Loucy (cell line): ENCODE measurements at regions not wholly inside any gene's neighbourhood (a gene's known extent, or its start where the extent isn't known, plus 50 kb on each side); places are given as distances from the start of the nearest gene placed in this dataset.
A peak's percentile ranks its signal among the peaks of the same experiment; 100 is the strongest.

Experiments
- H2AFZ ChIP-seq: fragments of 200-600 bp; sonication (generic); 2 replicates; pipeline ENCODE4 v1.6.0; 2016; ENCODE audit warnings: antibody characterized with exemption, mild to moderate bottlenecking, low read length, moderate library complexity
- H3F3A ChIP-seq: fragments of 200-600 bp; 2 replicates; pipeline ENCODE4 v1.6.0; 2016; ENCODE audit warnings: antibody characterized with exemption, low read depth, mild to moderate bottlenecking
- H3K27me3 ChIP-seq: fragments of 200-600 bp; sonication (generic); 2 replicates; pipeline ENCODE4 v1.6.1; 2014; ENCODE audit warnings: low read length, mild to moderate bottlenecking; ENCODE audit not compliant: insufficient read depth, poor library complexity, severe bottlenecking
- H3K36me3 ChIP-seq: fragments of 200-600 bp; sonication (generic); 2 replicates; pipeline ENCODE4 v1.6.1; 2016; ENCODE audit warnings: low read length; ENCODE audit not compliant: insufficient read depth
- H3K4me1 ChIP-seq: fragments of 200-600 bp; sonication (generic); 2 replicates; pipeline ENCODE4 v1.5.1; 2014; ENCODE audit warnings: low read length, mild to moderate bottlenecking; ENCODE audit not compliant: insufficient read depth, poor library complexity, severe bottlenecking
- H3K4me2 ChIP-seq: fragments of 200-600 bp; sonication (generic); 2 replicates; pipeline ENCODE4 v1.6.0; 2014; ENCODE audit warnings: antibody characterized with exemption, low read length, low read depth, mild to moderate bottlenecking; ENCODE audit not compliant: poor library complexity, severe bottlenecking
- H3K4me3 ChIP-seq: fragments of 200-600 bp; sonication (generic); 2 replicates; pipeline ENCODE4 v1.5.1; 2014; ENCODE audit warnings: low read length, mild to moderate bottlenecking, mixed read lengths; ENCODE audit not compliant: poor library complexity, severe bottlenecking
- H3K79me2 ChIP-seq: fragments of 200-600 bp; sonication (generic); 2 replicates; pipeline ENCODE4 v1.6.1; 2014; ENCODE audit warnings: low read length; ENCODE audit not compliant: insufficient read depth
- H3K9ac ChIP-seq: fragments of 200-600 bp; sonication (generic); 2 replicates; pipeline ENCODE4 v1.6.0; 2014; ENCODE audit warnings: mild to moderate bottlenecking, low read depth, low read length, moderate library complexity; ENCODE audit not compliant: poor library complexity, severe bottlenecking
- H3K9me2 ChIP-seq: fragments of 200-600 bp; sonication (generic); replicated peaks from 2 replicates; pipeline ENCODE4 v1.6.1; 2016; ENCODE audit warnings: low read depth, low read length, mixed read lengths
- H3K9me3 ChIP-seq: fragments of 200-600 bp; sonication (generic); 2 replicates; pipeline ENCODE4 v1.6.1; 2014; ENCODE audit warnings: mild to moderate bottlenecking, antibody characterized with exemption, low read length, low read depth; ENCODE audit not compliant: insufficient read depth
- H4K20me1 ChIP-seq: fragments of 200-600 bp; sonication (generic); 2 replicates; pipeline ENCODE4 v1.6.0; 2014; ENCODE audit warnings: antibody characterized with exemption, low read length, mild to moderate bottlenecking; ENCODE audit not compliant: insufficient read depth, poor library complexity, severe bottlenecking
- EZH2phosphoT487 ChIP-seq: fragments of 200-600 bp; IDR thresholded peaks from 2 replicates; pipeline ENCODE4 v1.6.1; 2018; ENCODE audit warnings: antibody characterized with exemption, mild to moderate bottlenecking, moderate library complexity, borderline replicate concordance
- TF ChIP-seq, protein P1 (sequence below): fragments of 200-600 bp; sonication (generic); conservative IDR thresholded peaks from 2 replicates; pipeline ENCODE4 v1.5.1; 2014; ENCODE audit warnings: mild to moderate bottlenecking, antibody characterized with exemption, low read length

DNA sequence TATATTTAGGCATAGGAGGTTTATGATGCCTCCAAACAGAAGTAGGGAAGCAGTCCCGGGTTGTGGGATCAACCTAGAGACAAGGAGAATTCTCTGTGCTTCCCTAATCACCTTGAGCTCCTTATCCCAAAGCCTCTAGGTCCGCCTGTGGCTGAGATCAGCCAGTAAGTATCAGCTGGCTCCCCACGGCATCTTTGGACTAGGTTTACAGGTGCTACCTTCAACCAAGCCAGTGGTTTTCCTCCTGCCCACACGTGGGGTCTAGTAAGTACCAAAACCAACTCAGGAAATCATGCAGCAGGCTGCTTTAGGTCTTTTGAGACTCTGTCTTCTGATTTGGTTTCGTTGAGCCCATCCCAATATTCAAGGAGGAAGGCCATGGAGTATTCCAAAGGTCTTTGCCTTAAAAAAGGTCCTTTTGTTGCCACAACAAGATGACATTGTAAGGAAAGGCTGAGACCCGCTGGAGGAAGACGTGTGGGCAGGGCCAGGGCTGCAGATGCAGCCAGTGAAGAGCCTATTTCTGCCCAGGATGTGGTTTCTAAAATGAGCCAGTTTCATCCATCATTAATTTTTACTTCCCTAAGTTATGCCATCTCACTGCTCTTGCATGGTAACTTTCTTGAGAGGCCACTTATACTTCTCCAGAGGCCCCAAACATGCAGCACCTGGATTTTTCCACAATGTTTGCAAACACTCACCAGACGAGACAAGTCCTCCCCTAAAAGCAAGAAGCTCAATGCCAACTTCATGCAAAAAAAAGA, 248.7 kb downstream of the RNF152 start:
- H4K20me1 ChIP-seq = no peaks in the 10 kb centered on the region
- H3K4me3 ChIP-seq = peak overlapping the region; percentile 51
- H3K27me3 ChIP-seq = no peaks in the 10 kb centered on the region
- no peaks in the 10 kb centered on the region for H3K36me3 ChIP-seq
- peak overlapping the region; percentile 51; the same call in 1 of the 2 replicates for H2AFZ ChIP-seq
- H3K4me1 ChIP-seq = peaks cover 51% of the 10 kb centered on the region
- no peaks in the 10 kb centered on the region for H3K79me2 ChIP-seq
- H3K9me2 ChIP-seq = no peaks in the 10 kb centered on the region
- no peaks in the 10 kb centered on the region for H3K9me3 ChIP-seq
- TF ChIP-seq, protein P1, sequence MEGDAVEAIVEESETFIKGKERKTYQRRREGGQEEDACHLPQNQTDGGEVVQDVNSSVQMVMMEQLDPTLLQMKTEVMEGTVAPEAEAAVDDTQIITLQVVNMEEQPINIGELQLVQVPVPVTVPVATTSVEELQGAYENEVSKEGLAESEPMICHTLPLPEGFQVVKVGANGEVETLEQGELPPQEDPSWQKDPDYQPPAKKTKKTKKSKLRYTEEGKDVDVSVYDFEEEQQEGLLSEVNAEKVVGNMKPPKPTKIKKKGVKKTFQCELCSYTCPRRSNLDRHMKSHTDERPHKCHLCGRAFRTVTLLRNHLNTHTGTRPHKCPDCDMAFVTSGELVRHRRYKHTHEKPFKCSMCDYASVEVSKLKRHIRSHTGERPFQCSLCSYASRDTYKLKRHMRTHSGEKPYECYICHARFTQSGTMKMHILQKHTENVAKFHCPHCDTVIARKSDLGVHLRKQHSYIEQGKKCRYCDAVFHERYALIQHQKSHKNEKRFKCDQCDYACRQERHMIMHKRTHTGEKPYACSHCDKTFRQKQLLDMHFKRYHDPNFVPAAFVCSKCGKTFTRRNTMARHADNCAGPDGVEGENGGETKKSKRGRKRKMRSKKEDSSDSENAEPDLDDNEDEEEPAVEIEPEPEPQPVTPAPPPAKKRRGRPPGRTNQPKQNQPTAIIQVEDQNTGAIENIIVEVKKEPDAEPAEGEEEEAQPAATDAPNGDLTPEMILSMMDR = no peak
- no peak for TF ChIP-seq EZH2phosphoT487
- no peak overlapping the region for H3K9ac ChIP-seq
- H3K4me2 ChIP-seq = peak overlapping the region; percentile 65
- no peaks in the 10 kb centered on the region for H3F3A ChIP-seq

DNA sequence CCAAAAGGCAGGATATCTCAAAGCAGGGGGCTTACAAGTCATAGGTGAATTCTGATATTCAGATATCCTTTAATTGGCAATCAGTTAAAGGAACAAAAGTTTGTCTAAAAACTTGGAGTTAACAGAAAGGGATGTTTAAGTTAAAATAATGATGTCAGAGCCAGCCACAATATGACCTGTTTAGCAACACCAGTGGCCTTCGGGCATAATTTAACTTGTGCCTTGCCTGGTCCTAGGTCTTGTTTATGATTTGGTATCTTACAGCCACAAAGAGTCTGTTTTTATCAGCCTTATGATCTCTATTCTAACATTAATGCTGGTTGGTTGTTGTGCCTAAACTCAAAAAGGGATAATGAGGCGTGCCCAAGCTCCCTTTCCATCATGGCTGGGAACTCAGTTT, 252.9 kb downstream of the RNF152 start:
- no peaks in the 10 kb centered on the region for H3K9me2 ChIP-seq
- H4K20me1 ChIP-seq = no peaks in the 10 kb centered on the region
- H3K27me3 ChIP-seq = no peaks in the 10 kb centered on the region
- no peak overlapping the region for H3K9ac ChIP-seq
- no peaks in the 10 kb centered on the region for H3K79me2 ChIP-seq
- H3F3A ChIP-seq = no peaks in the 10 kb centered on the region
- no peak for TF ChIP-seq EZH2phosphoT487
- TF ChIP-seq, protein P1 = no peak
- H3K4me3 ChIP-seq = no peak overlapping the region
- no peak overlapping the region for H2AFZ ChIP-seq
- no peaks in the 10 kb centered on the region for H3K36me3 ChIP-seq
- H3K4me2 ChIP-seq = no peak overlapping the region
- no peaks in the 10 kb centered on the region for H3K9me3 ChIP-seq
- peaks cover 51% of the 10 kb centered on the region for H3K4me1 ChIP-seq

GRCh38 chr18:61637905-61638595, 254.8 kb downstream of the RNF152 start:
- H3K79me2 ChIP-seq = no peaks in the 10 kb centered on the region
- no peaks in the 10 kb centered on the region for H3K36me3 ChIP-seq
- H3K9ac ChIP-seq = no peak overlapping the region
- no peak overlapping the region for H3K4me3 ChIP-seq
- H3F3A ChIP-seq = no peaks in the 10 kb centered on the region
- no peak overlapping the region for H2AFZ ChIP-seq
- no peak overlapping the region for H3K4me2 ChIP-seq
- no peaks in the 10 kb centered on the region for H4K20me1 ChIP-seq
- no peaks in the 10 kb centered on the region for H3K9me3 ChIP-seq
- TF ChIP-seq, protein P1 = no peak
- no peak for TF ChIP-seq EZH2phosphoT487
- peaks cover 33% of the 10 kb centered on the region for H3K4me1 ChIP-seq
- no peaks in the 10 kb centered on the region for H3K9me2 ChIP-seq
- no peaks in the 10 kb centered on the region for H3K27me3 ChIP-seq
